Hepatocyte (in vitro differentiated cells): ENCODE measurements at regions not wholly inside any gene's neighbourhood (a gene's known extent, or its start where the extent isn't known, plus 50 kb on each side); places are given as distances from the start of the nearest gene placed in this dataset.

Experiments
- CTCF ChIP-seq: fragments of 200-600 bp; sonication (generic); IDR thresholded peaks from 2 replicates; pipeline ENCODE4 v1.5.1; 2016; ENCODE audit warnings: antibody characterized with exemption, mild to moderate bottlenecking; ENCODE audit not compliant: poor library complexity
- EZH2 ChIP-seq: fragments of 200-600 bp; sonication (generic); IDR thresholded peaks from 2 replicates; pipeline ENCODE4 v1.6.1; 2016; ENCODE audit warnings: antibody characterized with exemption, mild to moderate bottlenecking, borderline replicate concordance
- EZH2phosphoT487 ChIP-seq: fragments of 200-600 bp; sonication (generic); IDR thresholded peaks from one replicate; pipeline ENCODE4 v1.6.1; 2018; ENCODE audit warnings: antibody characterized with exemption, mild to moderate bottlenecking, low read depth, moderate library complexity; ENCODE audit not compliant: unreplicated experiment, severe bottlenecking

GRCh38 chr13:34030782-34031181 lies 212.8 kb downstream of the RFC3 start:
- TF ChIP-seq CTCF (no peak), EZH2 (no peak), EZH2phosphoT487 (no peak)
